HepG2 (cell line): ENCODE measurements at regions not wholly inside any gene's neighbourhood (a gene's known extent, or its start where the extent isn't known, plus 50 kb on each side); places are given as distances from the start of the nearest gene placed in this dataset.
"Not testable (repeated sequence)": the region's sequence is repeated elsewhere in the genome, so short reads cannot be mapped to it uniquely, and the experiment has no call there.

Experiments used
- ATAC-seq: fragments of 200-7000 bp; cut with Tn5 transposase; 3 replicates; pipeline ENCODE4 v1.9.1; 2020; ENCODE audit warnings: mild to moderate bottlenecking, moderate library complexity
- BruUV-seq: library from RNA; stranded (reverse); fragments of 400-500 nt; replicated peaks from 2 replicates; lab custom pipeline; 2021; lab: Mats Ljungman, UMichigan
- CTCF ChIA-PET: fragments of 300-600 bp; formaldehyde crosslinking; extraction: SDS; loops from one replicate; lab custom pipeline; 2021; ENCODE audit warnings: low total read pairs, inconsistent platforms, low intra/inter-chr PET ratio; lab: Yijun Ruan, JAX
- POLR2A ChIA-PET: fragments of 350-600 bp; sonication (Branson Sonifier 250); formaldehyde crosslinking; loops from one replicate; lab custom pipeline; 2020; ENCODE audit warnings: antibody characterized with exemption, inconsistent platforms; lab: Yijun Ruan, JAX
- DNase-seq: peaks from one replicate; pipeline ENCODE4 v3.0.0-alpha.2; 2015; ENCODE audit warnings: low spot score
- FAIRE-seq: peaks from 3 replicates; lab custom pipeline; 2011; peaks lifted over from hg19 to GRCh38; lab: Jason Lieb, UNC
- H2AFZ ChIP-seq: one replicate; pipeline ENCODE4 v1.6.1; 2011; ENCODE audit warnings: low read length, inconsistent platforms
- H3K27ac ChIP-seq: fragments of 300-600 bp; 3 replicates; pipeline ENCODE4 v1.8.0; 2011; ENCODE audit warnings: mixed run types, mild to moderate bottlenecking, mixed read lengths, low read length, inconsistent platforms; ENCODE audit not compliant: insufficient read depth; ENCODE audit errors: extremely low read length
- H3K27me3 ChIP-seq, 2 experiments: fragments of 200-600 bp in 1 of 2; 2 replicates in 1 of 2; 3 replicates in 1 of 2; pipeline versions ENCODE4 v1.6.0 to v1.8.0; 2011; ENCODE audit warnings: low read length in 2 of 2, mild to moderate bottlenecking in 2 of 2, moderate library complexity in 2 of 2, inconsistent platforms in 1 of 2; ENCODE audit not compliant: insufficient read depth in 2 of 2, control insufficient read depth in 1 of 2
- H3K36me3 ChIP-seq, 2 experiments: fragments of 200-600 bp in 1 of 2; replicated peaks in 1 of 2; 2 replicates in 1 of 2; 3 replicates in 1 of 2; pipeline versions ENCODE4 v1.5.1 to v1.8.0; 2011; ENCODE audit warnings: low read length in 2 of 2, inconsistent platforms in 1 of 2; ENCODE audit not compliant: insufficient read depth in 2 of 2, control insufficient read depth in 1 of 2
- H3K4me1 ChIP-seq: 2 replicates; pipeline ENCODE4 v1.5.1; 2012; ENCODE audit warnings: low read length, inconsistent platforms; ENCODE audit not compliant: insufficient read depth
- H3K4me2 ChIP-seq: 2 replicates; pipeline ENCODE4 v1.6.0; 2011; ENCODE audit warnings: low read depth, low read length, inconsistent platforms
- H3K4me3 ChIP-seq, 3 experiments: fragments of 200-600 bp in 1 of 3; sonication (generic), shearing (Covaris generic) in 1 of 3; replicated peaks in 1 of 3; 2 replicates each; pipeline ENCODE4 v1.5.1; 2011 to 2016; ENCODE audit warnings: low read length in 3 of 3, inconsistent platforms in 2 of 3, low read depth in 2 of 3, mild to moderate bottlenecking in 2 of 3, control low read depth in 1 of 3, mixed read lengths in 1 of 3; ENCODE audit not compliant: insufficient read depth in 1 of 3
- H3K79me2 ChIP-seq: one replicate; pipeline ENCODE4 v1.6.1; 2011; ENCODE audit warnings: low read length, inconsistent platforms; ENCODE audit not compliant: insufficient read depth
- H3K9ac ChIP-seq: 2 replicates; pipeline ENCODE4 v1.6.0; 2011; ENCODE audit warnings: mild to moderate bottlenecking, low read depth, low read length, inconsistent platforms; ENCODE audit not compliant: insufficient read depth
- H3K9me3 ChIP-seq: 2 replicates; pipeline ENCODE4 v1.5.1; 2012; ENCODE audit warnings: mild to moderate bottlenecking, low read length
- H4K20me1 ChIP-seq: 2 replicates; pipeline ENCODE4 v1.6.0; 2011; ENCODE audit warnings: inconsistent platforms, mild to moderate bottlenecking, low read length, moderate library complexity; ENCODE audit not compliant: insufficient read depth
- EP300 ChIP-seq, 3 experiments: sonication (generic) in 1 of 3; formaldehyde crosslinking in 1 of 3; IDR thresholded peaks; 2 replicates each; pipeline versions ENCODE4 v1.5.1 to v1.6.1; 2011 to 2020; ENCODE audit warnings: low read depth in 2 of 3, low read length in 2 of 3, borderline replicate concordance in 1 of 3, improper control_type of control experiment in 1 of 3, mild to moderate bottlenecking in 1 of 3, missing genetic modification reagents in 1 of 3, moderate library complexity in 1 of 3
- ERF ChIP-seq: IDR thresholded peaks from 2 replicates; pipeline ENCODE4 v1.6.1; 2018; ENCODE audit warnings: missing biosample characterization, missing genetic modification reagents
- STAT6 ChIP-seq: sonication (generic); formaldehyde crosslinking; IDR thresholded peaks from 2 replicates; pipeline ENCODE4 v1.4.0; 2020; ENCODE audit warnings: missing genetic modification reagents, mild to moderate bottlenecking, borderline replicate concordance
- ZNF784 ChIP-seq: sonication (generic); formaldehyde crosslinking; IDR thresholded peaks from 2 replicates; pipeline ENCODE4 v1.5.1; 2020; ENCODE audit warnings: missing genetic modification reagents, mild to moderate bottlenecking, borderline replicate concordance
- WGBS: methylation state at CpG from one replicate; pipeline ENCODE4 v1.1.6; 2017; ENCODE audit warnings: low lambda C conversion rate; 5-methylcytosine and 5-hydroxymethylcytosine counted together
- in situ Hi-C: cut with HindIII; loops from 2 replicates; pipeline ENCODE4 v1.10.0; 2017; ENCODE audit warnings: low pct_unique_long_range_greater_than_20kb; ENCODE audit not compliant: extremely low pct_ligation_motif_present
- intact Hi-C: fragments of 100-400 bp; cut with micrococcal nuclease; formaldehyde crosslinking; loops from one replicate; pipeline ENCODE4 v1.10.0; 2022; ENCODE audit not compliant: unreplicated experiment

- in situ Hi-C loops (no loop called here), intact Hi-C loops (no loop called here)
- Histone ChIP-seq H3K79me2 (no peaks in the 10 kb centered on the region), H3K36me3 (no peaks in the 10 kb centered on the region), H4K20me1 (no peaks in the 10 kb centered on the region), H3K4me1 (peaks cover 6% of the 10 kb centered on the region; the same call in 1 of the 2 replicates), H2AFZ (no peak overlapping the region), H3K27me3 (peaks cover 6 to 44% of the 10 kb centered on the region in 2 experiments; a peak in 4 of 5 replicates), H3K9me3 (peaks cover 11% of the 10 kb centered on the region; the same call in 1 of the 2 replicates), H3K9ac (no peak overlapping the region), H3K4me2 (no peak overlapping the region), H3K27ac (no peak overlapping the region), H3K4me3 (no peak overlapping the region)
- no peak for DNase-seq
- CTCF ChIA-PET: no interaction called here
- no TSS peak for BruUV-seq
- TF ChIP-seq ERF (CRISPR knock-in tag) (no peak), EP300 (IDR thresholded peaks at IDR 0.05; ENCODE audit: low read depth in 2 of 2, low read length in 2 of 2) (no peak), EP300 (CRISPR knock-in tag; IDR thresholded peaks at IDR 0.05; ENCODE audit: borderline replicate concordance) (no peak), STAT6 (CRISPR knock-in tag) (no peak), ZNF784 (CRISPR knock-in tag) (no peak)
- FAIRE-seq: no peak
- ATAC-seq: no peak
- WGBS: 29% methylated on average over 2 of the region's 2 CpGs
- POLR2A ChIA-PET: no interaction called here
These were observed 428.1 kb upstream of the ID2 start for GRCh38 chr2:8253781-8254180.

- H3K79me2 ChIP-seq, DNase-seq, H4K20me1 ChIP-seq, H3K9ac ChIP-seq, CTCF ChIA-PET, POLR2A ChIA-PET, H3K4me3 ChIP-seq, H3K4me1 ChIP-seq, H2AFZ ChIP-seq, BruUV-seq, FAIRE-seq, H3K27ac ChIP-seq, ATAC-seq, intact Hi-C loops, H3K4me2 ChIP-seq, H3K36me3 ChIP-seq, in situ Hi-C loops: not testable (repeated sequence)
- H3K27me3 ChIP-seq: peaks cover 6 to 41% of the 10 kb centered on the region in 2 experiments; a peak in 4 of 5 replicates
- H3K9me3 ChIP-seq: peaks cover 11% of the 10 kb centered on the region; the same call in 1 of the 2 replicates
These were observed 427.6 kb upstream of the ID2 start for GRCh38 chr2:8254214-8254613.
